H9 (cell line): ENCODE measurements at regions not wholly inside any gene's neighbourhood (a gene's known extent, or its start where the extent isn't known, plus 50 kb on each side); places are given as distances from the start of the nearest gene placed in this dataset.

Source experiments
- DNase-seq: peaks from one replicate; pipeline ENCODE4 v3.0.0-alpha.2; 2017
- H2AFZ ChIP-seq: one replicate; pipeline ENCODE4 v1.6.1; 2013; ENCODE audit warnings: mild to moderate bottlenecking, low read length, control low read depth, moderate library complexity
- H2AK5ac ChIP-seq: 2 replicates; pipeline ENCODE4 v1.6.1; 2013; ENCODE audit warnings: low read length, control low read depth, mixed read lengths; ENCODE audit not compliant: insufficient read length
- H2BK120ac ChIP-seq: one replicate; pipeline ENCODE4 v1.6.1; 2013; ENCODE audit warnings: low read depth, mild to moderate bottlenecking, low read length, control low read depth, inconsistent platforms; ENCODE audit not compliant: poor library complexity, severe bottlenecking
- H2BK12ac ChIP-seq: 2 replicates; pipeline ENCODE4 v1.6.1; 2013; ENCODE audit warnings: low read length, control low read depth, mixed read lengths, low read depth; ENCODE audit not compliant: insufficient read length
- H2BK15ac ChIP-seq: 2 replicates; pipeline ENCODE4 v1.6.1; 2013; ENCODE audit warnings: low read depth, low read length, control low read depth
- H2BK20ac ChIP-seq: one replicate; pipeline ENCODE4 v1.6.1; 2013; ENCODE audit warnings: low read depth, mild to moderate bottlenecking, low read length, control low read depth, inconsistent platforms; ENCODE audit not compliant: poor library complexity, severe bottlenecking
- H2BK5ac ChIP-seq: 2 replicates; pipeline ENCODE4 v1.6.1; 2013; ENCODE audit warnings: low read length, control low read depth, mixed read lengths; ENCODE audit not compliant: insufficient read length
- H3K14ac ChIP-seq: 2 replicates; pipeline ENCODE4 v1.6.1; 2013; ENCODE audit warnings: low read length, control low read depth; ENCODE audit not compliant: insufficient read depth
- H3K18ac ChIP-seq: 2 replicates; pipeline ENCODE4 v1.6.1; 2013; ENCODE audit warnings: low read depth, mild to moderate bottlenecking, mixed read lengths, low read length, control low read depth; ENCODE audit not compliant: insufficient read length
- H3K23ac ChIP-seq: 2 replicates; pipeline ENCODE4 v1.6.1; 2013; ENCODE audit warnings: low read length, control low read depth, mixed read lengths, low read depth; ENCODE audit not compliant: insufficient read length
- H3K23me2 ChIP-seq: 2 replicates; pipeline ENCODE4 v1.6.1; 2013; ENCODE audit warnings: low read depth, mild to moderate bottlenecking, mixed read lengths, low read length, control low read depth; ENCODE audit not compliant: insufficient read length, poor library complexity, severe bottlenecking
- H3K27ac ChIP-seq: 2 replicates; pipeline ENCODE4 v1.5.1; 2013; ENCODE audit warnings: low read length, control low read depth, mixed read lengths, low read depth; ENCODE audit not compliant: insufficient read length
- H3K27me3 ChIP-seq: 2 replicates; pipeline ENCODE4 v1.6.1; 2013; ENCODE audit warnings: low read length, control low read depth, inconsistent platforms; ENCODE audit not compliant: insufficient read depth
- H3K4ac ChIP-seq: 2 replicates; pipeline ENCODE4 v1.6.1; 2013; ENCODE audit warnings: low read depth, mild to moderate bottlenecking, control low read depth, inconsistent platforms, low read length, moderate library complexity
- H3K4me1 ChIP-seq: 2 replicates; pipeline ENCODE4 v1.6.1; 2013; ENCODE audit warnings: low read length, control low read depth, inconsistent platforms; ENCODE audit not compliant: insufficient read depth
- H3K4me2 ChIP-seq: 2 replicates; pipeline ENCODE4 v1.6.1; 2013; ENCODE audit warnings: low read length, control low read depth, mixed read lengths; ENCODE audit not compliant: insufficient read length, insufficient read depth
- H3K56ac ChIP-seq: 2 replicates; pipeline ENCODE4 v1.6.1; 2013; ENCODE audit warnings: low read depth, mild to moderate bottlenecking, mixed read lengths, low read length, control low read depth; ENCODE audit not compliant: insufficient read length
- H3K79me1 ChIP-seq: 2 replicates; pipeline ENCODE4 v1.6.1; 2013; ENCODE audit warnings: low read depth, mild to moderate bottlenecking, moderate library complexity, low read length, control low read depth, inconsistent platforms; ENCODE audit not compliant: insufficient read depth, poor library complexity, severe bottlenecking
- H3K79me2 ChIP-seq: 2 replicates; pipeline ENCODE4 v1.6.1; 2013; ENCODE audit warnings: low read length, control low read depth, inconsistent platforms; ENCODE audit not compliant: insufficient read depth
- H3K9ac ChIP-seq: 2 replicates; pipeline ENCODE4 v1.6.1; 2013; ENCODE audit warnings: low read length, control low read depth, mixed read lengths; ENCODE audit not compliant: insufficient read length; ENCODE audit errors: extremely low read depth
- H3K9me3 ChIP-seq: one replicate; pipeline ENCODE4 v1.6.1; 2013; ENCODE audit warnings: low read depth, low read length, inconsistent platforms; ENCODE audit not compliant: control insufficient read depth
- H3T11ph ChIP-seq: one replicate; pipeline ENCODE4 v1.6.1; 2013; ENCODE audit warnings: mild to moderate bottlenecking, low read length, control low read depth, inconsistent platforms
- H4K20me1 ChIP-seq: one replicate; pipeline ENCODE4 v1.6.1; 2013; ENCODE audit not compliant: control insufficient read depth, insufficient read length, insufficient read depth
- H4K5ac ChIP-seq: 2 replicates; pipeline ENCODE4 v1.6.1; 2013; ENCODE audit warnings: low read depth, mild to moderate bottlenecking, mixed read lengths, low read length, control low read depth; ENCODE audit not compliant: insufficient read length
- H4K8ac ChIP-seq: replicated peaks from 2 replicates; pipeline ENCODE4 v1.6.1; 2013; ENCODE audit warnings: low read length, control low read depth, mixed read lengths, low read depth; ENCODE audit not compliant: insufficient read length
- H4K91ac ChIP-seq: 2 replicates; pipeline ENCODE4 v1.6.1; 2013; ENCODE audit warnings: low read depth, mild to moderate bottlenecking, moderate library complexity, mixed read lengths, low read length, control low read depth; ENCODE audit not compliant: insufficient read length
- H3K27ac Mint-ChIP-seq, 3 experiments: 2 replicates in 2 of 3; 3 replicates in 1 of 3; pipeline ENCODE4 v1.8.0; 2020 to 2021; ENCODE audit warnings: mixed read lengths in 3 of 3, mild to moderate bottlenecking in 1 of 3, moderate library complexity in 1 of 3
- H3K27me3 Mint-ChIP-seq: 2 replicates; pipeline ENCODE4 v1.8.0; 2021; ENCODE audit warnings: low read depth, mild to moderate bottlenecking, moderate library complexity, mixed read lengths
- H3K36me3 Mint-ChIP-seq, 3 experiments: 2 replicates in 2 of 3; 3 replicates in 1 of 3; pipeline ENCODE4 v1.8.0; 2020 to 2021; ENCODE audit warnings: low read depth in 3 of 3, mixed read lengths in 3 of 3; ENCODE audit not compliant: insufficient read depth in 1 of 3
- H3K4me1 Mint-ChIP-seq, 2 experiments: 2 replicates each; pipeline ENCODE4 v1.8.0; 2020; ENCODE audit warnings: mixed read lengths in 2 of 2
- H3K4me3 Mint-ChIP-seq, 2 experiments: 2 replicates in 1 of 2; 3 replicates in 1 of 2; pipeline ENCODE4 v1.8.0; 2020 to 2021; ENCODE audit warnings: mild to moderate bottlenecking in 2 of 2, mixed read lengths in 2 of 2, moderate library complexity in 1 of 2
- H3K9me3 Mint-ChIP-seq, 2 experiments: 2 replicates in 1 of 2; 3 replicates in 1 of 2; pipeline ENCODE4 v1.8.0; 2020; ENCODE audit warnings: mild to moderate bottlenecking in 2 of 2, mixed read lengths in 2 of 2, moderate library complexity in 1 of 2
- WGBS: extraction: QIAGEN DNeasy Blood & Tissue Kit; methylation state at CpG from one replicate; pipeline ENCODE4 v1.1.7; 2013; ENCODE audit warnings: missing lambda C conversion rate, low lambda C conversion rate, mixed read lengths; ENCODE audit not compliant: insufficient read length; ENCODE audit errors: extremely low coverage; 5-methylcytosine and 5-hydroxymethylcytosine counted together
- TF ChIP-seq, protein P1 (sequence below): fragments of 200-600 bp; sonication (generic); conservative IDR thresholded peaks from 3 replicates; pipeline ENCODE4 v1.8.0; 2021; ENCODE audit warnings: antibody characterized with exemption, mild to moderate bottlenecking

DNA sequence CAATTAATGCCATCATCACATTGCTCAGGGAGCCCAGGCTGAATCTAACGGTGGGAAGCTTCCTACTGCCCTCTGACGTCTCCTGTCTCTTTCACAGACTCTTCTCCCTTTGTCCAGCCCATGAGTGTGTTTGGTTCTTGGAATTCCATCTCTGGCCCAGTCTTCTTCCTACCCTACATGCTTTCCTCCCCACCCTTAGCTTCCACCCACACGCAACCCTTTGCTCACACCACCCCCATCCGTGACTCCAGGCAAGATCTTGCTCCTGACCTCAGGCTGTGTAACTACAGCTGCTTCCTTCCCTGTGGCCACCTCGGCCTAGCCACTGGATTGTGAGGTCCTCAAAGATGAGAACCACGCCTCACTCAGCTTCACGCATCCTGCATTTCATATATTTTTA, 72.3 kb upstream of the THBS1 start:
- Histone ChIP-seq H3K18ac (no peak overlapping the region), H3K27ac (no peak overlapping the region), H2BK120ac (no peak overlapping the region), H2BK12ac (no peak overlapping the region), H4K5ac (no peak overlapping the region), H4K8ac (no peak overlapping the region), H3K4me1 (no peaks in the 10 kb centered on the region), H3T11ph (no peak overlapping the region), H4K20me1 (no peaks in the 10 kb centered on the region), H3K23me2 (no peaks in the 10 kb centered on the region), H3K23ac (no peak overlapping the region), H2AFZ (no peak overlapping the region), H3K14ac (no peak overlapping the region), H2BK20ac (no peak overlapping the region), H3K4me2 (no peak overlapping the region), H2BK15ac (no peak overlapping the region), H3K56ac (no peak overlapping the region), H3K79me2 (no peaks in the 10 kb centered on the region), H2AK5ac (no peak overlapping the region), H3K9ac (no peak overlapping the region), H3K79me1 (no peaks in the 10 kb centered on the region), H3K4ac (no peak overlapping the region), H4K91ac (no peak overlapping the region), H3K27me3 (no peaks in the 10 kb centered on the region), H3K9me3 (no peaks in the 10 kb centered on the region), H2BK5ac (no peak overlapping the region)
- H3K4me1 Mint-ChIP-seq: peaks cover 0 to 2% of the 10 kb centered on the region in 2 experiments; a peak in 2 of 4 replicates
- TF ChIP-seq, protein P1, sequence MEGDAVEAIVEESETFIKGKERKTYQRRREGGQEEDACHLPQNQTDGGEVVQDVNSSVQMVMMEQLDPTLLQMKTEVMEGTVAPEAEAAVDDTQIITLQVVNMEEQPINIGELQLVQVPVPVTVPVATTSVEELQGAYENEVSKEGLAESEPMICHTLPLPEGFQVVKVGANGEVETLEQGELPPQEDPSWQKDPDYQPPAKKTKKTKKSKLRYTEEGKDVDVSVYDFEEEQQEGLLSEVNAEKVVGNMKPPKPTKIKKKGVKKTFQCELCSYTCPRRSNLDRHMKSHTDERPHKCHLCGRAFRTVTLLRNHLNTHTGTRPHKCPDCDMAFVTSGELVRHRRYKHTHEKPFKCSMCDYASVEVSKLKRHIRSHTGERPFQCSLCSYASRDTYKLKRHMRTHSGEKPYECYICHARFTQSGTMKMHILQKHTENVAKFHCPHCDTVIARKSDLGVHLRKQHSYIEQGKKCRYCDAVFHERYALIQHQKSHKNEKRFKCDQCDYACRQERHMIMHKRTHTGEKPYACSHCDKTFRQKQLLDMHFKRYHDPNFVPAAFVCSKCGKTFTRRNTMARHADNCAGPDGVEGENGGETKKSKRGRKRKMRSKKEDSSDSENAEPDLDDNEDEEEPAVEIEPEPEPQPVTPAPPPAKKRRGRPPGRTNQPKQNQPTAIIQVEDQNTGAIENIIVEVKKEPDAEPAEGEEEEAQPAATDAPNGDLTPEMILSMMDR: no peak
- no peaks in the 10 kb centered on the region for H3K9me3 Mint-ChIP-seq
- no peaks in the 10 kb centered on the region for H3K36me3 Mint-ChIP-seq
- no peak for DNase-seq
- peaks cover 4% of the 10 kb centered on the region; the same call in 1 of the 2 replicates for H3K27me3 Mint-ChIP-seq
- no CpG with 5 or more reads among the region's 7 CpGs for WGBS
- H3K4me3 Mint-ChIP-seq: no peak overlapping the region; a peak in 1 of 5 replicates
- peak overlapping the region in 1 of 3 experiments; percentile 29; a peak in 2 of 7 replicates for H3K27ac Mint-ChIP-seq
